ENCODE measurements at regions not wholly inside any gene's neighbourhood (a gene's known extent, or its start where the extent isn't known, plus 50 kb on each side); places are given as distances from the start of the nearest gene placed in this dataset.

DNA sequence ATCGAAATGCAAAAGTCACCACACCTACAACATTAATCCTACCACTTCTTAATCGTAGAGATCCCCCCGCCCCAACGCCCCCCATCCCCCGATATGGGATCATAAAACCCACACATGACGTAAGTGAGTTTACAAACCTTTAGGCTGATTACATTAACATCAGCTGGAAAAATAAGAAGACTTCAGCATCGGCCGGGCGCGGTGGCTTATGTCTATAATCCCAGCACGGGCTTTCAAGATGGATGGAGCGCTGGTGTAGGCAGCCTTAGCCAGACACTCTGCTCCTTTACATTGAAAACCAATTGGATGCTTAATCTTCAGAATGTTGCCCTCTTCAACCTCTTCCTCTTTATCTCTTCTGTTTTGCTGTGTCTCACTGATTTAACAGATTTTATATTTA lies 1376.0 kb downstream of the MAT2B start:
- no peak for DNase-seq (ENCODE audit: low spot score)
- TF ChIP-seq, protein P1, sequence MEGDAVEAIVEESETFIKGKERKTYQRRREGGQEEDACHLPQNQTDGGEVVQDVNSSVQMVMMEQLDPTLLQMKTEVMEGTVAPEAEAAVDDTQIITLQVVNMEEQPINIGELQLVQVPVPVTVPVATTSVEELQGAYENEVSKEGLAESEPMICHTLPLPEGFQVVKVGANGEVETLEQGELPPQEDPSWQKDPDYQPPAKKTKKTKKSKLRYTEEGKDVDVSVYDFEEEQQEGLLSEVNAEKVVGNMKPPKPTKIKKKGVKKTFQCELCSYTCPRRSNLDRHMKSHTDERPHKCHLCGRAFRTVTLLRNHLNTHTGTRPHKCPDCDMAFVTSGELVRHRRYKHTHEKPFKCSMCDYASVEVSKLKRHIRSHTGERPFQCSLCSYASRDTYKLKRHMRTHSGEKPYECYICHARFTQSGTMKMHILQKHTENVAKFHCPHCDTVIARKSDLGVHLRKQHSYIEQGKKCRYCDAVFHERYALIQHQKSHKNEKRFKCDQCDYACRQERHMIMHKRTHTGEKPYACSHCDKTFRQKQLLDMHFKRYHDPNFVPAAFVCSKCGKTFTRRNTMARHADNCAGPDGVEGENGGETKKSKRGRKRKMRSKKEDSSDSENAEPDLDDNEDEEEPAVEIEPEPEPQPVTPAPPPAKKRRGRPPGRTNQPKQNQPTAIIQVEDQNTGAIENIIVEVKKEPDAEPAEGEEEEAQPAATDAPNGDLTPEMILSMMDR (IDR thresholded peaks at IDR 0.05; ENCODE audit: extremely low read depth, missing control alignments) = no peak

DNA sequence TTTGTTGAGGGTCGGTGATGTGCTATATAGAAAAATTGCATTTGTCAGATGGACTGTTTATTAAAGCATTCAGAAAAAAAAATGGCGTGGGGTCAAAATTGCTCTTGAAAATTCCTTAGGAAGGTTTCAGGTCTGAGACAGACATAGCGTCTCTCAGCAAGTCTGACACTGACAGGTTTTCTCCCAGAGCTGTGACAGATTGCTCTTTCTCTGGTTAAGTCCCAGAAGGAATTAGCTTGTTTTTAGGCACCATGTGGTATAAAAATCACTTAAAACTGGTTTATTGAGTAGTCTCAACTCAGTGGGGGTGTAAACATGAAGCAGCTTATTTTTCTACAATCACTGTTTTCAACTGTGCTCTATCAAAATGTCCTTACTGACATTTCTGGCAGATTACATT lies 1379.8 kb downstream of the MAT2B start:
- TF ChIP-seq, protein P1 (IDR thresholded peaks at IDR 0.05; ENCODE audit: extremely low read depth, missing control alignments) = no peak
- no peak for DNase-seq (ENCODE audit: low spot score)

DNA sequence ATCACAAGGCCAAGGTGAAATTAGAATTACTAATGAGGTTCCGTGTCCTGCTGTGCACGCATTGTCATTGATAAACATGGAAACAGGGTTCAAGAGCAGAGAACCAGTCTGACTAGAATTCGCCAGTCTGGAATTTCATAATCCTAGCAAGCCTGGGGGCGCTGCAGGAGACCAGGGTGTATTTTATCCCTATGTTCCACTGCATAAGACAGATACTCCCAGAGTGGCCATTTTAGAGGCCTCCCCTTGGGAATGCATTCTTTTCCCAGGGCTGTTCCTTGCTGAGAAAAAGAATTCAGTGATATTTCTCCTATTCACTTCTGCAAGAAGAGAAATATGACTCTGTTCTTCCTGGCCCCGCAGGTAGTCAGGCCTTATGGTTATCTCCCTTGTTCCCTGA lies 1387.7 kb downstream of the MAT2B start:
- TF ChIP-seq, protein P1 (IDR thresholded peaks at IDR 0.05; ENCODE audit: extremely low read depth, missing control alignments) = no peak
- no peak for DNase-seq (ENCODE audit: low spot score)

DNA sequence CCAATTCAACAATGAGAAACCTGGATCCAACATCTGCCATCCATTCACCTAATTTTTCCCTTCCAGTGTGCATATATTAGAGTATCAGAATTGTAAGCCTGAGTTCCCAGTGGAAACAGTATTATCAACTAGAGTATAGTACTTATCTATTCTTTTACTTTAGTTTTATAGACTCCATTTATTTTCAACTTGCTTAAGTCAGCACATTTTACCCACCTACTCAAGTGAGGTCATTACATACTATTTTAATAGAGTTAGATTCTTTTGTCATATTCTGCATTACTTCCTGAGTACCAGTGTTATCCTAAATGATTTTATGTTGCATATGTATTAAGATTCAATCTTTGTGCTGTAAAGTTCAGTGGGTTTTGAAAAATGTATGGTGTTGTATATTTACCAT lies 1393.3 kb downstream of the MAT2B start:
- no peak for DNase-seq (ENCODE audit: low spot score)
- TF ChIP-seq, protein P1 (IDR thresholded peaks at IDR 0.05; ENCODE audit: extremely low read depth, missing control alignments) = no peak

DNA sequence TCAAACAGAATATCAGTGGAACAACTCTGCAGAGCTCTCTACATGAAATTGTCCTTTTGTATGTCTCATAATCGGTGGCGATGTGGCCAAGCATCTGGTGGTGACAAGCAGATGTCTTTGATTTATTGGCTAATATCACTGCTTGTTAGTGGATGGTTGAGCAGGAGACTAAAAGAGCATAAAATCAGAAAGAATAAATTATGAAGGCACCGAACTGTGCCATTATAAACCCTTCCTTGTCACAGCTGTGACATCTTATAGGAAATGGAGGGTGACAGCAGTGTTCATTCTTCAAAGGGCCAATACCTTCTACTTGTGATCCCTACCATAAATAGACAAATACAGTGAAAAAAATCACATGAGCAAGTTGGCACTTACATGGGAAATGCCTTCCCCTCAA lies 1404.3 kb downstream of the MAT2B start:
- TF ChIP-seq, protein P1 (IDR thresholded peaks at IDR 0.05; ENCODE audit: extremely low read depth, missing control alignments) = no peak
- DNase-seq (ENCODE audit: low spot score) = no peak

DNA sequence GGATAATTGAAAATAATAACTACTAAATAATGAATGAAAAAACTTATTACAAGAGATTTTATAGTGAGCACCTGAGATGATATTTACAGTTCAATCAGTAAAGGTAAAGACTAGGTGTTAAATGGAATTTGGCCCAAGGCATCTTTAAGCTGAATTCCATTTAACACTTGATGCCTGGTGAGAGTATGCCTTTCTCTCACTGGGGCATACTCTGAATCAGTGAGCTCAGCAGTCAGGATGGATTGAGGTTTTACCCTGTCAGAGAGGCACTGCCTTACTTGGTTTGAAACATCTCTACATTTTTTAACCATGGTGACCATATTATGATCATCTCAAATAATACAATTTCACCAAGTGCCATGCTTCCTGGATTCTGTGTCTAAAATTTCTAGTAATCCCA lies 1416.3 kb downstream of the MAT2B start:
- TF ChIP-seq, protein P1 (IDR thresholded peaks at IDR 0.05; ENCODE audit: extremely low read depth, missing control alignments) = no peak
- no peak for DNase-seq (ENCODE audit: low spot score)

DNA sequence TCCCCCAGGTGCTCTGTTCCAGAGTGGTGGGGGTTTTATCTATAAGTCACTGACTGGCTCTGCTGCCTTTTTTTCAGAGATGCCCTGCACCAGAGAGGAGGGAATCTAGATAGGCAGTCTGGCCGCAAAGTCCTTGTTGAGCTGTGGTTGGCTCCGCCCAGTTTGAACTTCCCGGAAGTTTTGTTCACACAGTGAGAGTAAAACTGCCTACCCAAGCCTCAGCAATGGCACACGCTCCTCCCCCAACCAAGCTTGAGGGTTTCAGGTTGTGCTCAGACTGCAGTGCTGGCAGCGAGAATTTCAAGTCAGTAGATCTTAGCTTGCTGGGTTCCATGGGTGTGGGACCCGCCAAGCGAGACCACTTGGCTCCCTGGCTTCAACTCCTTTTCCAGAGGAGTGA lies 1428.6 kb downstream of the MAT2B start:
- TF ChIP-seq, protein P1 (IDR thresholded peaks at IDR 0.05; ENCODE audit: extremely low read depth, missing control alignments) = no peak
- DNase-seq (ENCODE audit: low spot score) = no peak
